HG03342 (cell line): ENCODE measurements at regions not wholly inside any gene's neighbourhood (a gene's known extent, or its start where the extent isn't known, plus 50 kb on each side); places are given as distances from the start of the nearest gene placed in this dataset.

ENCODE experiments used
- ATAC-seq: cut with Tn5 transposase; IDR thresholded peaks from one replicate; pipeline ENCODE4 v1.9.1; 2021; ENCODE audit warnings: mild to moderate bottlenecking, moderate library complexity; ENCODE audit not compliant: unreplicated experiment

DNA sequence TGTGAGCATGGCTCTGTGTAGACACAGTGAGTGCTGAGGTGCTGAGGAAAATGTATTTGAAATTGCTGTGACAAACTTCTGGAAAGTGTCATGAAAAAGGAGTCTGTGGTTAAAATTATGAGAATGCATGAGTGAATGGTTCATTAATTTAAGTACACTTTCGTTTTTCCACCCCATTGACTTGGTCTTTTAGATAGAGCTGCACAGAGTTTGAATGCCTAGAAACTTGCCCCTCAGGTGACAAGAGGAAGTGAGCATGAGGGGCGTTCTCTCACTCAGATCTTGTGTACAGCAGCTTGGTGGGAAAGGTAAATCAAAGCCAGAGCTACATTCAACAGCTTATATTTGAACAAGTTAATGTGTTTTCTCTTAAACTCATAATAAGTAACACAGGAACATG, 296.8 kb downstream of the WDR72 start:
- no peak for ATAC-seq

DNA sequence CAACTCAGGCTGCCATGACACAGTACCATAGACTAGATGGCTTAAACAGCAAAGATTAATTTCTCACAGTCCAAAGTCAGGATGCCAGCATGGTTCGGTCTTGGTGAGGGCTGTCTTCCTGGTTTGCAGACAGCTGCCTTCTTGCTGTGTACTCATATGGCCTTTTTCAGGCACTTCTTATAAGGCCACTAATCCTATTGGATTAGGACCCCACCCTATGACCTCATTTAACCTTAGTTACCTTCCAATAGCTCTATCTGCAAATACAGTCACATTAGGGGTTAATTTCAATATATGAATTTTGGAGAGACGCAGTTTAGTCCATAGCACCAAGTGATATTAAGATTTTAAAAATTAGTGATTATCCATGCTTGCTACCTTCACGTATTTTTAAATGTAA, 297.8 kb downstream of the WDR72 start:
- ATAC-seq: no peak

DNA sequence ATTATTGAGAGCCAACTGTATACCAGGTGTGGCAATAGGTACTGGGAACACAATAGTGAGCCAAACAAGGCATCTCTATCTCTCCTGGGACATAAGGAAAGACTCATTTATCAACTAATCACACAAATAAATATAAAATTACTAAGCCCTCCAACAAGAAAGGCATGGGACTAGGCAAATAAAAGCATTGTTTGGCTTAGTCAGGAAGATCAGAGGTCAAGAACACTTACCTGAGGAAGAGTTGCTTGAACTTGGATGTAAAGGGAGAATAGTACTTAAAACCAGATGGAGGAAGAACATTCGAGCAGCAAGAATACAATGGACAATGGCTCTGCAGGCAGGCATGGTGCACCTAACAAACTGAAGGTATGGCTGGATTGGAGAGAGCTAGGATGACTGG, 300.7 kb downstream of the WDR72 start:
- ATAC-seq: no peak

DNA sequence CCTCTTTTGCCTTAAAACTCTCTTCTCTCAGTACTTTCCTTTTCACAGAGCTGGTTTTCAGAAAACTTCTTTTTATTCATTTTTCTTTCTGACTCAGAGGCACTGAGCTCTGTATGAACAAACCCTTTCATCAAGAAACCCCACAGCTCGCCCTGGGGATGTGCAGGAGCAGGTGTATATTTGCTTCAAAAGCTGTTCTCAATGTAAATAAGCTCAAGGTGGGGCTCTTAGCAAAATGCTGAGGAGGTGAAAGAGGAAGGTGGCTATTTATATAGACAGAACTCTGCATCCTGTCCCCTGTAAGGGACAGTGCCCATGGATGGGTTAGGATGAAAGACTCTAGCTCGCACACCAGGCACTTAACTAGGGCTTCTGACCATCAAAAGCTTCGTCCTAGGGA, 302.0 kb downstream of the WDR72 start:
- no peak for ATAC-seq

DNA sequence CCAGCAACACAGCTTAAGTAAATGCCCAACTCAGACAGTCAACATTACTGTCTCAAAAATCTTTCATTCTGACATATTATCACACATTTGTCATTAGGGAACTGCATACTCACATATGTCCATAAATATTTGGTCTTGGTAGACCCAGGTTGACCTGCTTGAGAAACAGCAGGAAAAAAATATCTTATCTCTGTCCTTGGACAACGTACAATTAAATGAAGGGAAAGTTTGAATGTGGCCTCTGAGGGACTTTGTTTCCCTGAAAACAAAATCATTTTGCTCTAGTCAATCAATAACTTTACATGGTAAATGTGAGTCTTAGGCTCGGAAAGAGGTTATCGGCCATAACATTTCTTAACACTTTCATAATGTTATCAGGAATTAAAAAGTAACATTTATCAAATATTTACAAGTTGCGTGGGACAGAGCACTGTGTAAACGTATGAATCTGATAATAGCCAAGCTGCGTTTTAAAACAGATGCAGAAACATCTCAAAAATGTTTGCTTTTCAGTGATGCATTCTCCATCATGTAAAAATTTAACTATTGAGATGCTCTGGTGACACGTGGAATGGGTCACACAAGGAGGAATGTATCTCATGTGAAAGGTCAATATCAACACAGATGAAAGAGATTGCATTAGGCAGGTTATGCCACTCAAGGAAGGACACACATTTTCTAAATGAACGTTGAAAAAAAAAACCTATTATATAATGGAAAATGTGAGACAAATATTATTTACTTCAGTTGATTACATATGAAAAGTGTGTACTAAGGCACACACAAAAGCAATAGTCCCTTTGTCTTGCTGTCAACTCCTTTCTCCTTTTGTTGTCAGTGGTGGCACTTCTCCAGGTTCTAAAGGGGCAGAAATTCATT, 304.4 kb downstream of the WDR72 start:
- ATAC-seq: no peak

DNA sequence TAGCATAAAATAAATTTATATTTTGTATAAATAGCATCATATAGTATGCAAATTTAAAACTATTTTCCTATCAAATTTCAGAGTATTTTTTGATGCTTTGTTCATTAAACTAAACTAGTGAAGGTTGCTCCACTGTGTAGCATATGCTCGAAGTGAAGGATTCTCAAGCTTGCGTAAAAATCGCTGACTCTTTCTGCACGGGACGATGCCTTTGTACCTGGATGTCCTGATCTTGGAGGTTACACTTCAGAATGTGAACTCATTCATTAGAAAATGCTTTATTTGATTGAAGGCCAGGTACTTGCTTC, 305.0 kb downstream of the WDR72 start:
- ATAC-seq: no peak

DNA sequence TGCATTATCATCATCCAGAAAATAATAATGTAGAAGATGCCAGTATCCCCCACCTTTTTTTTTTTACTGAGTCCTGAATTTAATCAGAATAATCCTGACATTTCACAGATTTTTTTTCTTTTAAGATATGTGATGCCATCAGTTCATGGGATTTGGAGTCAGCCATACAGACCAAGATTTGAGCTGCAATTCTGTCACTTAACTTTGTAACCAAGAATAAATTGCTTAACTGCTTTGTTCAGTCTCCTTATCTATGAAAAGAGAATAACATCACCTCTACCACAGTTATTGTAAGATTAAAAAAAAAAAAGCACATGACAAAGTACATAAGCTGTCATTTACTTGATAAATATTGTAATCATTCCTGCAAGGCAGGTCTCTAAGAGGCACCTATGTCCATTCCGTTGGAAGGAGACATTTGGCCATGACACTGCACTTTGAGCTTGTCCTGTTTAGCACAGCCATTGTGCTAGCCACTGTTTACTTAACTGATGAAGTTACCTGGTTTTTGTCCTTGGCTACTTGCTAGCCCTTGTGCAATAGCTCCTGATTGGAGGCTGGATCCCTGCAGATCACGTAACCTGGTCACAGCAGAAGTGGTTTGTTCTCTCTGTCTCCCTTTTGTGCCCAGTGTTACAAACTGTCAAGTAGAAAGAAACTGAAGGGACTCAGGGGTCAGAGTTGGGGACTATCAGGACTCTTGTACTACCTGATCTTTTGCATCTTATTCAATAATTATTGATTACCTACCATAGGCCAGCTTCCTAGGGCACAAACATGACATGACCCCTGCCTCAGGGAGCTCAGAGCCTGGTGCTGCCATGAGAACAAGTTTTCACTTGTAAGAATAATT, 306.0 kb downstream of the WDR72 start:
- no peak for ATAC-seq

DNA sequence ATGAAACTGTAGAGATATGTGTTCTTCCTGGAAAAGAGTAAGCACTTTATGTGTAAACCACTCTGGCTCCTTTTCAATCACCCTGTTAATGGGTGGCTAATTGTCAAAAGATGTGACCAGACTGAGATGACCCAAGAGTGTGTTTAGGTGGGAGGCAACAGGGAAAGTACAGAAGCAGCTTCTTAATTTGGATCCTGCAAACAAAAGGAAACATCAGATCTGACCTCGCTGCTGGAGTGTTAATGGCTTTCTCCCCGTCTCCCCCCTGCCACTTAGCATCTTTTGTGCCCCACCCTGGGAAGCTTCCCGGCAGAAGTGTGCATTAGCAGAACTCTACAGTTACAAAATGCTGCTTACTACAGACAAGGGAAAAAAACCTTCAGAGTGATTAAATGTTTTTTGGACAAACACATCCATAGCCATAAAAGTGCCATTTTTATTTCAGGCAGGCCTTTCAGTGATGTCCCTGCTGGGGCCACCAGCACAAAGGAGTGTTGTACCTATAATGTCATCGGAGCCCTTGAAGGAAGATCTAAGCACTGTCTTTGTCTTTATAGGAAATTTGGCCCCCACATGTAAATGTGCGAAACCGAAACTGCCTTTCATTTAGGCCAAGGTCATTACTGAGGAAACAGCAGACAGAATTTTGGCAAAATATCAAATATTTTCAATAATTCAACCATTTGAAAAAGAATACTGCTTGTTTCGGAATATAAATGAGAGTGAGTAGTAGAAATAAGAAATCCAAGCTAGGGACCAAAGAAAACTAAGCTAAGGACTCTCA, 311.0 kb downstream of the WDR72 start:
- no peak for ATAC-seq

DNA sequence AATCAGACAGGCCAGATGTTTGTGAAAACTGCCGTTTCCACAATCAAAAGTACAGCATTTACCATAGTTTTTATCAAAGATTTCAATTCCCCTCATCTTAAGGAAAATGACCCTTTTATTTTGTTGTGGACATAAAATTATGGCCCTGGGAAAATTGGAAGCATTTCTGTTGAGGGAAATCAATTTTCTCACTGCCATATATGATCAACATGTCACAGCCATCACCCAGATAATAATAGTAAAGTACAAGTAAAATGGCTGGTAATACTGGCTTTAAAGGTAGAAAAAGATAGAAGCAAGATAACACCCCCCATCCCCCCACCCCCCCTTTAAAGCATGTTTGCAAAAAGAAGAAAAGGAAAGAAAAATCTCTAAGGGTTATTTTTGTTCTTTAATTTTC, 311.7 kb downstream of the WDR72 start:
- ATAC-seq: no peak

DNA sequence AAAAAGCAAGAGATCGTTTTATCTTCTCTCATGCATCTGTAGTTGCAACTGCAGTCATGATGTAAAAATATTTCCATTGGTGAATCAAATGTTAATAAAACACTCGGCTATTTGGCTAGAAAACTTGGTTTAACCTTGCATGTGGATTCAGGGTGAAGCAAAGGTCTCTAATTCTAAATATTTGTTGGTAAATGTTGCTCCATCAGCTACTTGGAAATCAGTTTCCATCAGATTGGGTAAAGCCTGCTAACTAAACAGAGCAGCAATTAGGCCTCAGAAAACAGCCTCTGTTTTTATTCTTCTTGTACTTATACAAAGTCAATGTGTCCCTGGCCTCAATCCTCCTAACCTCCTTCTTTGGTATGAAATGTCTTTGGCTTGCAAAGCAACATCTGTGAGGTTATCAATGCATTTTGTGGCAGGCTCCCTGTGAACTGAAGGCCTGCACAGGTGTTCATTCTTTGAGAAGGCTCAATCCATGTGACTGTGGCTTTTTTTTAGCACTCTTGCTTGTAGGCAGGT, 312.3 kb downstream of the WDR72 start:
- no peak for ATAC-seq

DNA sequence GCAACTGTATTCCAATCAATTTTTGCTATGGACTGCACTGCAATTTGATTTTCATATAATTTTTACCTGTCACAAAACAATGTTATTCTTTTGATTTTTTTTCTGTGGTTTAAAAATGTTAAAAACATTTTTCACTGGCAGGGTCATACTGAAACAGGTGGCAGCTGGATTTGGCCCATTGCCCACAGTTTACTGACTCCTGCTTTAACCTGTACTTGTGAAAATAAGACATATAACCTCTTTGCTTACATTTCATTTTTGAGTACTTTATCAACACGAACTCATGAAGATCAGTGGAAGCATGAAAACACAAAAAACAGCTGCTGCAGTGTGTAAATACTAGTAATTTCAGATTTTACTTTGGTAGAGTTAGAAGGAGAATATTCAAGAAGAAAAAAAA, 313.1 kb downstream of the WDR72 start:
- ATAC-seq: no peak

DNA sequence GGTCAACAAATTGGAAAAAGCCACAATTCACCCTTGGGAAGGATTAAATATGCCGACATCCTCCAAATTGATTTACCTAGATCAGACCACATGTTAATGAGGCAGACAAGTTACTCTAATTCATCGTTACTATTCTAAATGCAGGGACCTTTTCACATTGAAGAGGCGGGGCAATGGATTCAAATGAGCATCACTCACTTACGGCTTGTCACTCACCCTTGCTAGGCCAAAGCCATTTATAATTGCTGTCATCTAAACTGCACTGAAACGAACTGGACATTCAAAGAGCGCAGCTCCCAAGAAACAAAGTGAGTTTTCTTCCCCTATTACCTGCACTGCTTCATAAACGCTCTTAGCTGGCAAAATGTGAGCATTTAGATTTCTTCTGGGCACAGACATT, 313.9 kb downstream of the WDR72 start:
- ATAC-seq: no peak

DNA sequence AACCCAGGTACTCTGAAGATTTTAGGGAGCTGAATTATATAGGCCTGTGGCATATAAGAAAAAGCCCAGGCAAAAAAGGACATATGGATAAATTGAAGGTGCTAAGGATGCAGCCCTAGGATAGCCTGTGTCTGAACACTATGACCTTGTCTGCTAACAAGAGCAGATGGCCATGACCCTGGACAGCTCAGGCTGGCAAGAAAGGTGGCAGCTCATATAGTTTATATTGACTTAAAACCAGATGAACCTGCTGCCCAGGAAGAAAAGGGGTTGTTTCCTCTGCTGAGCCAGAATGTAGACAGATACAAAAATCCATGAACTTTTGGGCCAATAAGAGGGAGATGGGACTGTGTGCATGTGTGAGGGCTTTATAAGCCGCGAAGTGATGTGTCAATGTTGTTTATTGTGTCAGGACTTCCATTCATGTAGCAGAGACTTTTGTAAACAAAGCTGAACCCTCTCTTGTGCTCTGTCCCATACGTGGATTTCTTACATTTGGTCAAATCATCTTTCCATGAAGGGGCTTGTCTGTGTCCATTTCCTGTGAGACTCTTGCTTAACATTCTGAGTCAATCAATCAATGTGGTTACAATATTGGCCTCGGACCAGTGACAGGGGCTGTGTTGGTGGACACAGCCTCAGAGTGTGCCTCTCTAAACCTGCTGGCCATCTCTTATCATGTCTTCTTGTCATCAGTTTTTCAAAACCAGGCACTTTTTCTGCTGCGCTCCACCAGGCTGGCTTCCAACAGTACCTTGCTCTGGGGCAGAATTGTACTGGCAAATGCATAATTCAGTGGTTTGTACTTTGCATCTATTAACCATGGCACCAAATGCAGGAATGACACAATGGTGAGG, 321.2 kb downstream of the WDR72 start:
- no peak for ATAC-seq

DNA sequence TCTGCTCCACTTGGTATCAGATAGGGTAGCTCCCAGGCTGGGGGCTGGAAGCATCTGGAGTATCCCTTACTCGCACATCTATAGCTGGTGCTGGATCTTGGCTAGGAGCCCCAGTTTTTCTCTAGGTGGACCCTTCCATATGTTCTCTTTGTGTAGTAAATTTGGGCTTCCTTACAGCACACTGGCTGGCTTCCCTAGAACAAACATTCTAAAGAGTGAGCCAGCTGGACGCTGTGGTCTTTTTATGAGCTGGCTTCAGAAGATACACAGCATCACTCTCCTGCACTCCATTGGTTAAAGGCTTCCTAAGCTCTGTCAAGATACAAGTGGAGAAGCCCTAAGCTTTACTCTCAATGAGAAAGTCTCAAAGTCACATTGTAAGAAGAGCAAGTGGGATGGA, 322.1 kb downstream of the WDR72 start:
- ATAC-seq: no peak

DNA sequence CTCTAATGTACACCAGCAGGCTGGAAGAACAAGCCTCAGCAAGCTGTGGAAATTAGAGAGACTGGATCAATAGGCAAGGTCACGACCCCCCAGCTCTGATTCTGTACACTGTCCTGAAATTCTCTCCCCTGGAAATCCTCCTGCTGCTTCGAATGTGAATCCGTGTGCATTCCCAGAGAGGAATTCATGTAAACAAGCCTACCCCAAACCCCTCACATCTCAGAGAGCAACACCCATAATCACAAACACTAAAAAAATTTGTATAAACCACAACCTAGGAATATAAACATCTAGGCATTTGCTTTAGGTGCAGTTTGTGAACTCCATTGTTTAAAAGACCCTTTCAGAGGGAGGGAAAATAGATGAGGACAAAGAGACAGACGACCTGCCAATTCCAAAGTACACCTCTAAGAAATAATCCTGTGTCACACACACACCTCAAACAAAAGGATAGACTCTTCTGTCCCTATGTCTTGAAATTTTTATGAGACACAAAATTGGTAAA, 325.2 kb downstream of the WDR72 start:
- no peak for ATAC-seq

DNA sequence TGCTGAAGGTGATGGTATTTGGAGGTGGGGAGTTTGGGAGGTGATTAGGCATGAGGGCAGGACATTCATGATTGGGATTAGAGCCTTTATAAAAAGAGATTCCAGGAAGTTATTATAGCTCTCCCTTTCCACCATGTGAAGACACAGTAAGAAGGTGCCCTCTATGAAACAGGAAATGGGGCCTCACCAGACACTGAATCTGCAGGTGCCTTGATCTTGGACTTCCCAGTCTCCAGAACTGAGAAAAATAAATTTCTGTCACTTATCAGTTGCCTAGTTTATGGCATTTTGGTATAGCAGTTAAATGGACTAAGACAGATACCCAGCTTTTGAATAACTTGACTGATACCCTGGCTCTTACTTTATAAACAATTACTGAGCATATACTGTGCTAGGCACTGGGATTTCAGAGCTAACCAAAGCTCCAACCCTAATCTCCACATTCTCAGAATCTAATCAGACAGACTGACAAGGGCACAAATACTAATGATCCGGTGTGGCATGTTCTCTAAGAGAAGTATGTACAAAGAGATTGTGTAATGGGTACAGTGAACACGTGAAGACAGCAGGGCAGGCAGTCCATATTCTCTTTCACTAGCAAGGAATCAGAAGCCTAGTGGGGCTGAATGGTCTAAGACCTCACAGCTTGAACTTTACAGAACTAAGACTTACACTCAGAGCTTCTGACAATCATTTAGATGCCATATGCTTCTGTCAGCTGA, 343.1 kb downstream of the WDR72 start:
- no peak for ATAC-seq

DNA sequence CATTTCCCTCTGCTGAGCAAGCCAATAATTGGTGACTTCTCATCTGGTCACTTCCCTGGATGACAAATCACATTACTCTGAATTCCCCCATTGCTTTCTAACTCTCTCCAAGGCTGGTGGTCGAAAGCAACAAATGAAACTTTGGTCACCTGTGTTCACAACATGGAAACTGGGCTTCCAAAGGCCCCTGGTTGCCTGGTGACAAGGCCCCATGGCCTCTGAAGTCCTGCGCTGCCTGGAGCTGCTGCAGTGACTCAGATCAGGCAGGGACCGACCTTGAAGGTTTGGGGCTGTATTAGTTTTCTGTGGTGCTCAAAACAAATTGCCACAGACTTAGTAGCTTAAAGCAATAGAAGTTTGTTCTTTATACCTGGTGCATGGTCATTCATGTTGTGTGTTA, 345.3 kb downstream of the WDR72 start:
- ATAC-seq: no peak

DNA sequence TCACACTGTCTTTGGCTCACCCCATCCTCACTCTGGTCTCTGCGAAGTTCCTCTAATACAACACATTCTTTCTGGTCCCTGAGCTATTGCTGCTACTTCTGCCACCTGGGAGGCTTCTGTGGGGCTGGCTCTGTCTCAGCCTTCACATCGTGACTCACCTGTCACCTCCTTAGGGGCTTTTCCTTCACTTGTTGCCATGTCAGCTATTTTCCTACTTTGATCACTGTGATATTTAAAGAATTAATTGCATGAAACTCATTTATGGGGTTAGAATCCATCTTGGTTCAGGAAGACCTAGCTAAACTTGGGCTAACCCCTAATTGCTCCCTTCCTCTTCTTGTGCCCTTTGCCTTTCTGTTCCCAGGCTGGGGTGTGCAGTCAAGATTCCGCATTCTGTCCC, 346.9 kb downstream of the WDR72 start:
- no peak for ATAC-seq

DNA sequence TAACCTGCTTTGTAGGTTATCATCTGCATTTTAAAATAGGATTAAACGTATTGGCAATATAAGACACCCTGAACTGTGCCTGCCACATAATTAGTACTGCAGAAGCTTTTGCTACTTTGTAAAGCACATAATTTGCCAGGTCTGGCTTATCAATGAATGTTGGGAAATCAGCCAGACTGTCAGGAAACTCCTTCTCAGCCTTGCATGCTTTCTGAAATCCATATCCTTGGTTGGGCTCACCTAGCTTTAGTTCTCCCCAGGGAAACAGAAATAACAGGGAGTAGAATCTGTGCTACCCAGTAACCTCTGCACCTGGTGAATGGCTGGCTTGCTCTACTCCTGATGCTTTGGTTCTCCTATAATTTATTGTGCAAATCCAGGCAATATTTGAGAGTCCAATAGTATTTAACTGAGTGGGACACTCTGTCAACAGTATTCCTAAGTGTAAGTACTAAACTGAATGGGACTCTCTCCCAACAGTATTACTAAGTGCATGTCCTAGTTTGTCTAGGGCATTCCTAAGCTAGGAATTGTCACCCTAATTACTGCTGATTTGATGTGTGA, 354.5 kb downstream of the WDR72 start:
- ATAC-seq: no peak
